Prostate gland (tissue), 2 donors: ENCODE measurements at regions not wholly inside any gene's neighbourhood (a gene's known extent, or its start where the extent isn't known, plus 50 kb on each side); places are given as distances from the start of the nearest gene placed in this dataset.
"Not testable (repeated sequence)": the region's sequence is repeated elsewhere in the genome, so short reads cannot be mapped to it uniquely, and the experiment has no call there.

ENCODE experiments used
- DNase-seq: peaks from one replicate; pipeline ENCODE4 v3.0.0-alpha.2; 2019; ENCODE audit warnings: low spot score
- H3K27ac ChIP-seq, 2 donors: fragments of 200-600 bp; sonication (generic); 2 replicates each; pipeline ENCODE4 v1.5.1; 2017 to 2019
- H3K27me3 ChIP-seq: fragments of 200-600 bp; sonication (generic); replicated peaks from 2 replicates; pipeline ENCODE4 v1.5.1; 2019; ENCODE audit not compliant: insufficient read depth
- H3K36me3 ChIP-seq, 2 donors: fragments of 200-600 bp; sonication (generic); 1 replicate in 1 of 2; 2 replicates in 1 of 2; pipeline versions ENCODE4 v1.5.1 to v1.8.1; 2017 to 2019
- H3K4me1 ChIP-seq: fragments of 200-600 bp; sonication (generic); replicated peaks from 2 replicates; pipeline ENCODE4 v1.5.1; 2019
- H3K4me3 ChIP-seq, 2 donors: fragments of 200-600 bp; sonication (generic); 2 replicates each; pipeline ENCODE4 v1.5.1; 2017 to 2019
- H3K9me3 ChIP-seq: fragments of 200-600 bp; sonication (generic); 2 replicates; pipeline ENCODE4 v1.5.1; 2017
- POLR2A ChIP-seq: fragments of 450-650 bp; IDR thresholded peaks from one replicate; pipeline ENCODE4 v1.6.1; 2016; ENCODE audit warnings: antibody characterized with exemption, mild to moderate bottlenecking
- POLR2AphosphoS5 ChIP-seq: sonication (generic); formaldehyde crosslinking; IDR thresholded peaks from one replicate; pipeline ENCODE4 v1.6.1; 2017; ENCODE audit warnings: antibody characterized with exemption
- WGBS: methylation state at CpG from one replicate; pipeline ENCODE4 v1.1.5; 2018; 5-methylcytosine and 5-hydroxymethylcytosine counted together
- intact Hi-C: fragments of 100-400 bp; cut with DNase I; formaldehyde crosslinking; loops from one replicate; pipeline ENCODE4 v1.14.2; 2022
- TF ChIP-seq, protein P1 (sequence below), 4 experiments: fragments of 200-600 bp in 2 of 4; fragments of 450-650 bp in 2 of 4; sonication (generic) in 2 of 4; IDR thresholded peaks; 1 replicate in 3 of 4; 2 replicates in 1 of 4; pipeline ENCODE4 v1.5.1; 2016 to 2019; ENCODE audit warnings: antibody characterized with exemption in 4 of 4, mild to moderate bottlenecking in 2 of 4, moderate library complexity in 2 of 4

- H3K4me3 ChIP-seq, H3K9me3 ChIP-seq, DNase-seq, H3K4me1 ChIP-seq, intact Hi-C loops, H3K27ac ChIP-seq, H3K27me3 ChIP-seq, H3K36me3 ChIP-seq: not testable (repeated sequence)
- no CpG with 5 or more reads among the region's 1 CpG for WGBS
These were observed 132.9 kb downstream of the SPIN4 start for GRCh38 chrX:63218202-63218601.

DNA sequence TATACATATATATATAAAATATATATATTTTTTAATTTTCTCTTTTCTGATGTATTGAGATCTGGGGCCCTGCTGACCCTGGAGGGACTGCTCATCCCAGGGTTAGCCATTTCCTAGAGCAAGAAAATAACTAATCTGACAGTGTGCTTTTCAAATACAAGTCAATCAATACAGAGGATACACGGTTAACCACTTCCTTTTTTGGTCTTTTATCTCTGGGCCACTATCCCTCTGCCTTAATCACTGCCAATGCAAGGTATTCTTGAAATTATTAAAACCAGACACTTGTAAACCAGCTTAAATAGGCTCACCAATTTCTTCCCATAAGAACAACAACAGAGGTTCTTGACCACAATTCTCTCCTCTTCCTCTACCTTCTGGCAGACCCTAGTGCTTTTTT lies 133.6 kb downstream of the SPIN4 start:
- H3K4me3 ChIP-seq, DNase-seq, H3K27ac ChIP-seq, H3K4me1 ChIP-seq, H3K36me3 ChIP-seq, H3K27me3 ChIP-seq, intact Hi-C loops, H3K9me3 ChIP-seq: not testable (repeated sequence)
- no CpG with 5 or more reads among the region's 1 CpG for WGBS

DNA sequence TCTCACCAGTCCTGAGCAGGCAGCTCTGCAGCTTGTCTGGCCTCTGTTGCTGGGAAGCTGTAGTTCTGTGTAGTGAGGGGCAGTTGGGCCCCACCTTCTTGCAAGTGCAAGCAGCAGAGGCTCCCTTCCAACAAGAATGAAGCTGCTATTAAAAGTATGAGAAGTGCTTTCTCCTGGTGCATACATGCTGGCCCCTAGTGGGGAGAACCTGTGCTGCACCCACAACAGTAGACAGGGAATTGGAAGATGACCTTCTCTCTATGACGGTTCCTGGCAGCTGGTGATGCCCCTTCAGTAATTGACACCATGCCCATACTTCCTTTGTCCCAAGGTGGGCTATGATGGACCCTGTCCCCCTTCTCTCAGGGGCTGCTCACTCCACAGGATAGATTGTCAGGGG lies 141.5 kb downstream of the SPIN4 start:
- H3K4me1 ChIP-seq, H3K36me3 ChIP-seq, intact Hi-C loops, H3K9me3 ChIP-seq, H3K27ac ChIP-seq, H3K27me3 ChIP-seq, DNase-seq, H3K4me3 ChIP-seq: not testable (repeated sequence)
- WGBS, result no CpG with 5 or more reads among the region's 1 CpG

- intact Hi-C loops, DNase-seq, H3K27ac ChIP-seq, H3K27me3 ChIP-seq, H3K4me3 ChIP-seq, H3K36me3 ChIP-seq, H3K4me1 ChIP-seq, H3K9me3 ChIP-seq: not testable (repeated sequence)
- no CpG with 5 or more reads among the region's 4 CpGs for WGBS
These were observed 142.0 kb downstream of the SPIN4 start for GRCh38 chrX:63209128-63209527.

- H3K27ac ChIP-seq, intact Hi-C loops, DNase-seq, H3K4me1 ChIP-seq, H3K27me3 ChIP-seq, H3K36me3 ChIP-seq, H3K4me3 ChIP-seq, H3K9me3 ChIP-seq: not testable (repeated sequence)
- WGBS, result no CpG with 5 or more reads among the region's 7 CpGs
These were observed 146.7 kb downstream of the SPIN4 start for GRCh38 chrX:63204266-63205074.

GRCh38 chrX:63201987-63202386 lies 149.1 kb downstream of the SPIN4 start:
- intact Hi-C loops, H3K36me3 ChIP-seq, H3K27me3 ChIP-seq, H3K4me3 ChIP-seq, H3K9me3 ChIP-seq, H3K27ac ChIP-seq, DNase-seq, H3K4me1 ChIP-seq: not testable (repeated sequence)
- WGBS, result no CpG with 5 or more reads among the region's 4 CpGs

GRCh38 chrX:63198693-63199092 lies 152.4 kb downstream of the SPIN4 start:
- H3K27me3 ChIP-seq, DNase-seq, H3K4me1 ChIP-seq, H3K9me3 ChIP-seq, H3K27ac ChIP-seq, H3K36me3 ChIP-seq, H3K4me3 ChIP-seq, intact Hi-C loops: not testable (repeated sequence)
- no CpG with 5 or more reads among the region's 3 CpGs for WGBS

- DNase-seq, H3K4me1 ChIP-seq, H3K9me3 ChIP-seq, H3K27ac ChIP-seq, H3K4me3 ChIP-seq, H3K27me3 ChIP-seq, H3K36me3 ChIP-seq, intact Hi-C loops: not testable (repeated sequence)
- WGBS, result 95% methylated on average over 14 of the region's 29 CpGs
These were observed 158.6 kb downstream of the SPIN4 start for GRCh38 chrX:63192366-63193041.

GRCh38 chrX:63186137-63186536 lies 165.0 kb downstream of the SPIN4 start:
- Histone ChIP-seq H3K27ac (no peak overlapping the region), H3K9me3 (no peaks in the 10 kb centered on the region), H3K4me1 (no peaks in the 10 kb centered on the region), H3K4me3 (no peak overlapping the region), H3K27me3 (no peaks in the 10 kb centered on the region), H3K36me3 (no peaks in the 10 kb centered on the region)
- intact Hi-C loops, result no loop called here
- TF ChIP-seq POLR2AphosphoS5, result no peak
- no peak for TF ChIP-seq POLR2A
- TF ChIP-seq, protein P1, sequence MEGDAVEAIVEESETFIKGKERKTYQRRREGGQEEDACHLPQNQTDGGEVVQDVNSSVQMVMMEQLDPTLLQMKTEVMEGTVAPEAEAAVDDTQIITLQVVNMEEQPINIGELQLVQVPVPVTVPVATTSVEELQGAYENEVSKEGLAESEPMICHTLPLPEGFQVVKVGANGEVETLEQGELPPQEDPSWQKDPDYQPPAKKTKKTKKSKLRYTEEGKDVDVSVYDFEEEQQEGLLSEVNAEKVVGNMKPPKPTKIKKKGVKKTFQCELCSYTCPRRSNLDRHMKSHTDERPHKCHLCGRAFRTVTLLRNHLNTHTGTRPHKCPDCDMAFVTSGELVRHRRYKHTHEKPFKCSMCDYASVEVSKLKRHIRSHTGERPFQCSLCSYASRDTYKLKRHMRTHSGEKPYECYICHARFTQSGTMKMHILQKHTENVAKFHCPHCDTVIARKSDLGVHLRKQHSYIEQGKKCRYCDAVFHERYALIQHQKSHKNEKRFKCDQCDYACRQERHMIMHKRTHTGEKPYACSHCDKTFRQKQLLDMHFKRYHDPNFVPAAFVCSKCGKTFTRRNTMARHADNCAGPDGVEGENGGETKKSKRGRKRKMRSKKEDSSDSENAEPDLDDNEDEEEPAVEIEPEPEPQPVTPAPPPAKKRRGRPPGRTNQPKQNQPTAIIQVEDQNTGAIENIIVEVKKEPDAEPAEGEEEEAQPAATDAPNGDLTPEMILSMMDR (IDR thresholded peaks at IDR 0.05), result no peak
- DNase-seq, result no peak
- WGBS, result 64% methylated on average over 1 of the region's 1 CpG

DNA sequence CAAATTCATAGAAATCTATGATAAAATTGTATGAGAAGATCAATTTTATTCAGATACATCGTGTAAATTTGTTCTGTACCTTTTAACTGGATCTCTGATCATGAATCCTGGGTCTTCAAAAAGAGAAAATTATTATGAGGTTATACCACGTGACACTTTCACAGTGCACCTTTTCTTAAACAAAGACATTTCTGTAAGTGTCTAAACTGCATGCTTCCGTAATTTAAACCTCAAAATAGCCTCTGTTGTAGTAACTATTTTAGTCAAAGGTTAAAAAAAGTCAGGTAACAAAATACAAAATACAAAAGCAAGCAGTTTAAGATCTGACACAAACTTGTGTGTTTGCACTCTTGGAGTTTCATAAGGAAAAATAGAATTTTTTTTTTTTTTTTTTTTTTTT lies 171.3 kb downstream of the SPIN4 start:
- WGBS, result no CpG with 5 or more reads among the region's 3 CpGs
- H3K4me1 ChIP-seq, H3K27me3 ChIP-seq, H3K9me3 ChIP-seq, H3K36me3 ChIP-seq, H3K27ac ChIP-seq, intact Hi-C loops, H3K4me3 ChIP-seq, DNase-seq: not testable (repeated sequence)

DNA sequence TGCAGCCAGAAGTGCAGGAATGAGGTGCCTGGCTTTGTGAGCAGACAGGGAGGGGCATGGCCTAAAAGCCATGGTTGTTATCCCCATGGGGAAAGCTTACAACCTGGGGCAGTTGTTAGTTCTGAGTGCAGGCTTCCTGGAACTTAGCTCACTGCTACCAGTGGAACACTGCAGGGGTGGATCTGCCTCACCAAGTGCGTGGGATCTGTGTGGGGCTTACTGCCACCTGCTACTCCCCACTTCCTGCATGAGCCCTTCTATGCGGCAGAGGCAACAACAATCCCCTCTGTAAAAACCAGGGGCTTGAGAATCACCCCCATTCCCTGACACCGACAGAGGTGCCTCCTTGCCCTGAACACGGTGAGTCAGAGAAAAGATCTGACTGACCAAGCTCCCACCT lies 174.6 kb downstream of the SPIN4 start:
- H3K27ac ChIP-seq, intact Hi-C loops, DNase-seq, H3K27me3 ChIP-seq, H3K9me3 ChIP-seq, H3K4me1 ChIP-seq, H3K4me3 ChIP-seq, H3K36me3 ChIP-seq: not testable (repeated sequence)
- WGBS, result no CpG with 5 or more reads among the region's 4 CpGs
